GM12878 (cell line): ENCODE measurements at regions not wholly inside any gene's neighbourhood (a gene's known extent, or its start where the extent isn't known, plus 50 kb on each side); places are given as distances from the start of the nearest gene placed in this dataset.

Experiments
- ATAC-seq: fragments of 200-7000 bp; cut with Tn5 transposase; 3 replicates; pipeline ENCODE4 v1.9.1; 2020; ENCODE audit warnings: mild to moderate bottlenecking, moderate library complexity
- BruUV-seq: library from RNA; stranded (reverse); fragments of 400-500 nt; replicated peaks from 2 replicates; lab custom pipeline; 2021; lab: Mats Ljungman, UMichigan
- CTCF ChIA-PET: fragments of 300-600 bp; sonication (Branson Sonifier 250); formaldehyde crosslinking; extraction: SDS; loops from one replicate; lab custom pipeline; 2021; ENCODE audit warnings: inconsistent platforms; lab: Yijun Ruan, JAX
- POLR2A ChIA-PET: fragments of 350-600 bp; formaldehyde crosslinking; extraction: SDS; loops from one replicate; lab custom pipeline; 2021; ENCODE audit warnings: inconsistent platforms; lab: Charles Lee
- RAD21 ChIA-PET: fragments of 300-600 bp; sonication (Branson Sonifier 250); formaldehyde crosslinking; loops from one replicate; lab custom pipeline; 2023; ENCODE audit warnings: antibody characterized with exemption; ENCODE audit not compliant: unreplicated experiment; lab: Charles Lee
- SMC1A ChIA-PET: fragments of 300-600 bp; sonication (Branson Sonifier 250); formaldehyde crosslinking; loops from one replicate; lab custom pipeline; 2023; ENCODE audit not compliant: unreplicated experiment, uncharacterized antibody; lab: Charles Lee
- DNase-seq: peaks from one replicate; pipeline ENCODE4 v3.0.0-alpha.2; 2011; ENCODE audit warnings: low read depth, low spot score
- FAIRE-seq: peaks from 3 replicates; lab custom pipeline; 2011; peaks lifted over from hg19 to GRCh38; lab: Jason Lieb, UNC
- H2AFZ ChIP-seq: 2 replicates; pipeline ENCODE4 v1.6.0; 2011; ENCODE audit warnings: low read depth, low read length, control low read depth; ENCODE audit not compliant: control insufficient read depth
- H3K27ac ChIP-seq: 2 replicates; pipeline ENCODE4 v1.5.1; 2011; ENCODE audit warnings: control low read depth; ENCODE audit not compliant: control insufficient read depth, insufficient read depth
- H3K27me3 ChIP-seq, 2 experiments: replicated peaks in 1 of 2; 2 replicates each; pipeline versions ENCODE4 v1.6.0 to v1.6.1; 2011; ENCODE audit warnings: low read length in 1 of 2; ENCODE audit not compliant: control insufficient read depth in 2 of 2, insufficient read depth in 2 of 2
- H3K36me3 ChIP-seq, 2 experiments: 2 replicates each; pipeline ENCODE4 v1.5.1; 2011; ENCODE audit warnings: low read length in 1 of 2; ENCODE audit not compliant: control insufficient read depth in 2 of 2, insufficient read depth in 2 of 2
- H3K4me1 ChIP-seq: 2 replicates; pipeline ENCODE4 v1.6.1; 2011; ENCODE audit warnings: mild to moderate bottlenecking, low read length, moderate library complexity, mixed read lengths; ENCODE audit not compliant: control insufficient read depth, insufficient read depth
- H3K4me2 ChIP-seq: 2 replicates; pipeline ENCODE4 v1.6.0; 2011; ENCODE audit warnings: control low read depth; ENCODE audit not compliant: control insufficient read depth, insufficient read depth
- H3K4me3 ChIP-seq: fragments of 200-600 bp; sonication (generic); 2 replicates; pipeline ENCODE4 v1.5.1; 2016
- H3K79me2 ChIP-seq: 2 replicates; pipeline ENCODE4 v1.6.0; 2011; ENCODE audit warnings: low read length; ENCODE audit not compliant: control insufficient read depth, insufficient read depth
- H3K9ac ChIP-seq: 2 replicates; pipeline ENCODE4 v1.8.0; 2011; ENCODE audit warnings: low read length, control low read depth, mixed read lengths; ENCODE audit not compliant: control insufficient read depth, insufficient read depth
- H3K9me3 ChIP-seq: replicated peaks from 3 replicates; pipeline ENCODE4 v1.5.1; 2011; ENCODE audit warnings: mild to moderate bottlenecking, low read length; ENCODE audit not compliant: control insufficient read depth, insufficient read depth
- H4K20me1 ChIP-seq: 2 replicates; pipeline ENCODE4 v1.6.0; 2011; ENCODE audit not compliant: control insufficient read depth, insufficient read depth
- ATF2 ChIP-seq: IDR thresholded peaks from 2 replicates; pipeline ENCODE4 v1.6.1; 2012; ENCODE audit warnings: low read length, inconsistent platforms
- CHD2 ChIP-seq: IDR thresholded peaks from 2 replicates; pipeline ENCODE4 v1.6.1; 2011; ENCODE audit warnings: low read depth, low read length, improper control_type of control experiment, borderline replicate concordance
- HDAC2 ChIP-seq: fragments of 200-600 bp; sonication (generic); IDR thresholded peaks from 2 replicates; pipeline ENCODE4 v1.6.1; 2017
- RELB ChIP-seq: fragments of 450-650 bp; IDR thresholded peaks from 2 replicates; pipeline ENCODE4 v1.6.1; 2017; ENCODE audit warnings: low read depth, mild to moderate bottlenecking, moderate library complexity
- SMAD1 ChIP-seq: fragments of 450-650 bp; IDR thresholded peaks from 2 replicates; pipeline ENCODE4 v1.6.1; 2018; ENCODE audit warnings: mild to moderate bottlenecking, low read depth; ENCODE audit not compliant: partially characterized antibody
- YBX1 ChIP-seq: fragments of 450-650 bp; IDR thresholded peaks from 2 replicates; pipeline ENCODE4 v1.6.1; 2016; ENCODE audit warnings: antibody characterized with exemption
- ZBTB40 ChIP-seq: fragments of 450-650 bp; IDR thresholded peaks from 2 replicates; pipeline ENCODE4 v1.6.1; 2016; ENCODE audit warnings: mild to moderate bottlenecking, moderate library complexity, borderline replicate concordance
- WGBS: methylation state at CpG from one replicate; pipeline ENCODE4 v1.1.6; 2016; ENCODE audit warnings: low lambda C conversion rate; ENCODE audit not compliant: insufficient replicate concordance, insufficient coverage; ENCODE audit errors: missing lambda C conversion rate; 5-methylcytosine and 5-hydroxymethylcytosine counted together
- in situ Hi-C: fragments of 300-500 bp; cut with MboI; formaldehyde crosslinking; loops from 9 replicates; pipeline ENCODE4 v1.14.3; 2018; ENCODE audit warnings: mixed read lengths
- intact Hi-C: fragments of 100-400 bp; cut with micrococcal nuclease; formaldehyde crosslinking; loops from one replicate; pipeline ENCODE4 v1.14.2; 2022; ENCODE audit not compliant: unreplicated experiment

GRCh38 chr5:9789777-9790176, 159.6 kb upstream of the TAS2R1 start:
- no peak for DNase-seq
- Histone ChIP-seq H3K79me2 (no peaks in the 10 kb centered on the region), H3K36me3 (no peaks in the 10 kb centered on the region), H3K4me3 (no peak overlapping the region), H4K20me1 (no peaks in the 10 kb centered on the region), H3K9ac (no peak overlapping the region), H3K4me1 (no peaks in the 10 kb centered on the region), H3K4me2 (no peak overlapping the region), H2AFZ (no peak overlapping the region), H3K27me3 (no peaks in the 10 kb centered on the region; a peak in 1 of 4 replicates), H3K27ac (no peak overlapping the region), H3K9me3 (no peaks in the 10 kb centered on the region)
- FAIRE-seq = no peak
- whole genome bisulfite sequencing = 16% methylated on average over 1 of the region's 1 CpG
- in situ Hi-C loops = no loop called here
- intact Hi-C loops = no loop called here
- no TSS peak for BruUV-seq
- TF ChIP-seq YBX1 (no peak), ZBTB40 (no peak), CHD2 (no peak), HDAC2 (no peak), ATF2 (no peak), SMAD1 (no peak), RELB (no peak)
- no peak for ATAC-seq
- RAD21 ChIA-PET = no interaction called here
- SMC1A ChIA-PET = no interaction called here
- CTCF ChIA-PET = no interaction called here
- POLR2A ChIA-PET = no interaction called here
